DND-41 (cell line): ENCODE measurements at regions not wholly inside any gene's neighbourhood (a gene's known extent, or its start where the extent isn't known, plus 50 kb on each side); places are given as distances from the start of the nearest gene placed in this dataset.

Source experiments
- ATAC-seq: fragments of 200-7000 bp; cut with Tn5 transposase; 3 replicates; pipeline ENCODE4 v1.9.1; 2021; ENCODE audit warnings: low read depth; ENCODE audit not compliant: insufficient read depth
- DNase-seq: peaks from one replicate; pipeline ENCODE4 v3.0.0-alpha.2; 2020
- H2AFZ ChIP-seq: 2 replicates; pipeline ENCODE4 v1.6.0; 2012; ENCODE audit warnings: low read depth, low read length
- H3K27ac ChIP-seq: 2 replicates; pipeline ENCODE4 v1.5.1; 2012; ENCODE audit warnings: low read length, inconsistent platforms
- H3K27me3 ChIP-seq: fragments of 200-600 bp; sonication (generic); 2 replicates; pipeline ENCODE4 v1.6.0; 2012; ENCODE audit warnings: low read length, mild to moderate bottlenecking, inconsistent platforms; ENCODE audit not compliant: insufficient read depth, poor library complexity
- H3K36me3 ChIP-seq: 2 replicates; pipeline ENCODE4 v1.5.1; 2012; ENCODE audit warnings: low read length, inconsistent platforms; ENCODE audit not compliant: insufficient read depth
- H3K4me1 ChIP-seq: 2 replicates; pipeline ENCODE4 v1.5.1; 2012; ENCODE audit warnings: mild to moderate bottlenecking, low read length; ENCODE audit not compliant: insufficient read depth
- H3K4me2 ChIP-seq: 2 replicates; pipeline ENCODE4 v1.6.0; 2012; ENCODE audit warnings: mild to moderate bottlenecking, moderate library complexity, low read length, inconsistent platforms; ENCODE audit not compliant: insufficient read depth
- H3K4me3 ChIP-seq, 2 experiments: fragments of 200-600 bp in 1 of 2; shearing (Covaris generic) in 1 of 2; 2 replicates each; pipeline ENCODE4 v1.5.1; 2012 to 2016; ENCODE audit warnings: inconsistent platforms in 2 of 2, low read length in 2 of 2, mild to moderate bottlenecking in 2 of 2, low read depth in 1 of 2, moderate library complexity in 1 of 2
- H3K79me2 ChIP-seq: 2 replicates; pipeline ENCODE4 v1.6.0; 2012; ENCODE audit warnings: low read length, inconsistent platforms; ENCODE audit not compliant: insufficient read depth
- H3K9ac ChIP-seq: 2 replicates; pipeline ENCODE4 v1.6.0; 2012; ENCODE audit warnings: low read depth, mild to moderate bottlenecking, inconsistent platforms, low read length, moderate library complexity
- H3K9me3 ChIP-seq: 2 replicates; pipeline ENCODE4 v1.5.1; 2012; ENCODE audit warnings: low read length, moderate library complexity, mild to moderate bottlenecking, inconsistent platforms; ENCODE audit not compliant: insufficient read depth, severe bottlenecking
- H4K20me1 ChIP-seq: 2 replicates; pipeline ENCODE4 v1.6.0; 2012; ENCODE audit warnings: low read length; ENCODE audit not compliant: insufficient read depth
- CTCF ChIP-seq: IDR thresholded peaks from 2 replicates; pipeline ENCODE4 v1.5.1; 2012; ENCODE audit warnings: borderline replicate concordance, low read length, moderate library complexity, mild to moderate bottlenecking; ENCODE audit not compliant: poor library complexity, severe bottlenecking; ENCODE audit errors: extremely low read depth
- EZH2 ChIP-seq: IDR thresholded peaks from 3 replicates; pipeline ENCODE4 v1.6.1; 2012; ENCODE audit warnings: borderline replicate concordance, low read depth, mild to moderate bottlenecking, moderate library complexity, low read length, inconsistent platforms; ENCODE audit not compliant: severe bottlenecking

- H4K20me1 ChIP-seq: no peaks in the 10 kb centered on the region
- H3K4me2 ChIP-seq: no peak overlapping the region
- H3K27me3 ChIP-seq: peaks cover 3% of the 10 kb centered on the region
- no peaks in the 10 kb centered on the region for H3K79me2 ChIP-seq
- H3K27ac ChIP-seq: no peak overlapping the region
- no peak overlapping the region for H2AFZ ChIP-seq
- ATAC-seq: no peak
- no peak for DNase-seq
- no peaks in the 10 kb centered on the region for H3K36me3 ChIP-seq
- no peaks in the 10 kb centered on the region for H3K4me1 ChIP-seq
- H3K4me3 ChIP-seq: no peak overlapping the region
- H3K9me3 ChIP-seq: no peaks in the 10 kb centered on the region
- H3K9ac ChIP-seq: no peak overlapping the region
- no peak for TF ChIP-seq EZH2
- TF ChIP-seq CTCF: no peak
Observed at GRCh38 chr10:78578929-78579328, 489.8 kb upstream of the ZMIZ1 start.

- Histone ChIP-seq H4K20me1 (no peaks in the 10 kb centered on the region), H3K27me3 (peaks cover 3% of the 10 kb centered on the region), H3K9ac (no peak overlapping the region), H3K4me2 (no peak overlapping the region), H3K4me1 (no peaks in the 10 kb centered on the region), H2AFZ (no peak overlapping the region), H3K4me3 (no peak overlapping the region), H3K79me2 (no peaks in the 10 kb centered on the region), H3K27ac (no peak overlapping the region), H3K9me3 (no peaks in the 10 kb centered on the region), H3K36me3 (no peaks in the 10 kb centered on the region)
- DNase-seq (no peak), ATAC-seq (no peak)
- no peak for TF ChIP-seq EZH2
- TF ChIP-seq CTCF: no peak
Observed at GRCh38 chr10:78579576-78579975, 489.2 kb upstream of the ZMIZ1 start.

GRCh38 chr10:78579995-78580394, 488.8 kb upstream of the ZMIZ1 start:
- TF ChIP-seq EZH2 (no peak), CTCF (no peak)
- Histone ChIP-seq H3K4me2 (no peak overlapping the region), H4K20me1 (no peaks in the 10 kb centered on the region), H3K4me3 (no peak overlapping the region), H3K9me3 (no peaks in the 10 kb centered on the region), H3K79me2 (no peaks in the 10 kb centered on the region), H2AFZ (no peak overlapping the region), H3K27ac (no peak overlapping the region), H3K27me3 (peaks cover 2% of the 10 kb centered on the region), H3K4me1 (no peaks in the 10 kb centered on the region), H3K9ac (no peak overlapping the region), H3K36me3 (no peaks in the 10 kb centered on the region)
- DNase-seq (no peak), ATAC-seq (no peak)

GRCh38 chr10:78581133-78581694, 487.6 kb upstream of the ZMIZ1 start:
- Histone ChIP-seq H3K27me3 (peaks cover 5% of the 10 kb centered on the region), H3K4me2 (no peak overlapping the region)

More at GRCh38 chr10:78581133-78581694, 487.6 kb upstream of the ZMIZ1 start:
- H2AFZ ChIP-seq: no peak overlapping the region
- H3K9ac ChIP-seq: no peak overlapping the region
- no peak for DNase-seq
- no peaks in the 10 kb centered on the region for H3K4me1 ChIP-seq
- H3K9me3 ChIP-seq: no peaks in the 10 kb centered on the region
- no peaks in the 10 kb centered on the region for H3K36me3 ChIP-seq
- H3K4me3 ChIP-seq: no peak overlapping the region
- ATAC-seq: no peak
- TF ChIP-seq CTCF (no peak), EZH2 (no peak)
- no peaks in the 10 kb centered on the region for H3K79me2 ChIP-seq
- H4K20me1 ChIP-seq: no peaks in the 10 kb centered on the region
- H3K27ac ChIP-seq: no peak overlapping the region
